ENCODE measurements at regions not wholly inside any gene's neighbourhood (a gene's known extent, or its start where the extent isn't known, plus 50 kb on each side); places are given as distances from the start of the nearest gene placed in this dataset.

- H3K4me3 Mint-ChIP-seq = no peak overlapping the region
- H3K9me3 Mint-ChIP-seq (ENCODE audit: low read depth) = no peaks in the 10 kb centered on the region
- H3K27me3 Mint-ChIP-seq = peaks cover 11% of the 10 kb centered on the region
- H3K4me1 Mint-ChIP-seq (ENCODE audit: low read depth) = no peaks in the 10 kb centered on the region
- H3K27ac Mint-ChIP-seq = no peak overlapping the region
- no peaks in the 10 kb centered on the region for H3K36me3 Mint-ChIP-seq
These were observed 145.5 kb downstream of the CYP26B1 start for GRCh38 chr2:72001937-72002690.

GRCh38 chr2:72000110-72000509 is 147.6 kb downstream of the CYP26B1 start:
- Mint-ChIP-seq H3K4me3 (no peak overlapping the region), H3K9me3 (ENCODE audit: low read depth) (no peaks in the 10 kb centered on the region), H3K36me3 (no peaks in the 10 kb centered on the region), H3K27me3 (peaks cover 11% of the 10 kb centered on the region), H3K4me1 (ENCODE audit: low read depth) (no peaks in the 10 kb centered on the region), H3K27ac (no peak overlapping the region)

- Mint-ChIP-seq H3K36me3 (no peaks in the 10 kb centered on the region), H3K4me3 (no peak overlapping the region), H3K27ac (no peak overlapping the region), H3K9me3 (ENCODE audit: low read depth) (no peaks in the 10 kb centered on the region), H3K27me3 (peaks cover 11% of the 10 kb centered on the region), H3K4me1 (ENCODE audit: low read depth) (no peaks in the 10 kb centered on the region)
These were observed 148.1 kb downstream of the CYP26B1 start for GRCh38 chr2:71999580-71999979.

GRCh38 chr2:71997843-71998242 is 149.8 kb downstream of the CYP26B1 start:
- H3K36me3 Mint-ChIP-seq = no peaks in the 10 kb centered on the region
- H3K27ac Mint-ChIP-seq = no peak overlapping the region
- no peaks in the 10 kb centered on the region for H3K4me1 Mint-ChIP-seq (ENCODE audit: low read depth)
- no peaks in the 10 kb centered on the region for H3K9me3 Mint-ChIP-seq (ENCODE audit: low read depth)
- peaks cover 11% of the 10 kb centered on the region for H3K27me3 Mint-ChIP-seq
- no peak overlapping the region for H3K4me3 Mint-ChIP-seq

- Mint-ChIP-seq H3K27me3 (peaks cover 6% of the 10 kb centered on the region), H3K4me1 (ENCODE audit: low read depth) (no peaks in the 10 kb centered on the region), H3K4me3 (no peak overlapping the region), H3K36me3 (no peaks in the 10 kb centered on the region), H3K9me3 (ENCODE audit: low read depth) (no peaks in the 10 kb centered on the region), H3K27ac (no peak overlapping the region)
These were observed 152.5 kb downstream of the CYP26B1 start for GRCh38 chr2:71995067-71995665.

- Mint-ChIP-seq H3K27ac (no peak overlapping the region), H3K4me1 (ENCODE audit: low read depth) (no peaks in the 10 kb centered on the region), H3K4me3 (no peak overlapping the region), H3K36me3 (no peaks in the 10 kb centered on the region), H3K27me3 (no peaks in the 10 kb centered on the region), H3K9me3 (ENCODE audit: low read depth) (no peaks in the 10 kb centered on the region)
These were observed 155.6 kb downstream of the CYP26B1 start for GRCh38 chr2:71992036-71992435.

- H3K4me1 Mint-ChIP-seq (ENCODE audit: low read depth) = no peaks in the 10 kb centered on the region
- no peak overlapping the region for H3K27ac Mint-ChIP-seq
These were observed 156.3 kb downstream of the CYP26B1 start for GRCh38 chr2:71991397-71991796.

GRCh38 chr2:71990826-71991225 is 156.8 kb downstream of the CYP26B1 start:
- Mint-ChIP-seq H3K4me1 (ENCODE audit: low read depth) (no peaks in the 10 kb centered on the region), H3K36me3 (no peaks in the 10 kb centered on the region), H3K27ac (no peak overlapping the region), H3K9me3 (ENCODE audit: low read depth) (no peaks in the 10 kb centered on the region), H3K27me3 (no peaks in the 10 kb centered on the region), H3K4me3 (no peak overlapping the region)

More at GRCh38 chr2:71991397-71991796, 156.3 kb downstream of the CYP26B1 start:
- no peaks in the 10 kb centered on the region for H3K27me3 Mint-ChIP-seq
- H3K4me3 Mint-ChIP-seq = no peak overlapping the region
- H3K9me3 Mint-ChIP-seq (ENCODE audit: low read depth) = no peaks in the 10 kb centered on the region
- no peaks in the 10 kb centered on the region for H3K36me3 Mint-ChIP-seq

GRCh38 chr2:71990122-71990521 is 157.5 kb downstream of the CYP26B1 start:
- H3K27ac Mint-ChIP-seq = no peak overlapping the region
- no peaks in the 10 kb centered on the region for H3K4me1 Mint-ChIP-seq (ENCODE audit: low read depth)
- H3K9me3 Mint-ChIP-seq (ENCODE audit: low read depth) = peaks cover 5% of the 10 kb centered on the region
- H3K36me3 Mint-ChIP-seq = no peaks in the 10 kb centered on the region
- no peak overlapping the region for H3K4me3 Mint-ChIP-seq
- H3K27me3 Mint-ChIP-seq = peaks cover 2% of the 10 kb centered on the region

GRCh38 chr2:71989671-71990070 is 158.0 kb downstream of the CYP26B1 start:
- Mint-ChIP-seq H3K4me3 (no peak overlapping the region), H3K9me3 (ENCODE audit: low read depth) (peaks cover 5% of the 10 kb centered on the region), H3K36me3 (no peaks in the 10 kb centered on the region), H3K27ac (no peak overlapping the region), H3K4me1 (ENCODE audit: low read depth) (no peaks in the 10 kb centered on the region), H3K27me3 (peaks cover 2% of the 10 kb centered on the region)

GRCh38 chr2:71988170-71988569 is 159.5 kb downstream of the CYP26B1 start:
- H3K27me3 Mint-ChIP-seq = peaks cover 2% of the 10 kb centered on the region
- no peak overlapping the region for H3K4me3 Mint-ChIP-seq
- no peak overlapping the region for H3K27ac Mint-ChIP-seq
- no peaks in the 10 kb centered on the region for H3K36me3 Mint-ChIP-seq
- H3K9me3 Mint-ChIP-seq (ENCODE audit: low read depth) = peaks cover 5% of the 10 kb centered on the region
- H3K4me1 Mint-ChIP-seq (ENCODE audit: low read depth) = no peaks in the 10 kb centered on the region

GRCh38 chr2:71976685-71977084 is 171.0 kb downstream of the CYP26B1 start:
- no peaks in the 10 kb centered on the region for H3K36me3 Mint-ChIP-seq
- no peak overlapping the region for H3K4me3 Mint-ChIP-seq
- H3K27me3 Mint-ChIP-seq = peaks cover 20% of the 10 kb centered on the region
- H3K9me3 Mint-ChIP-seq (ENCODE audit: low read depth) = peaks cover 11% of the 10 kb centered on the region
- H3K27ac Mint-ChIP-seq = no peak overlapping the region
- no peaks in the 10 kb centered on the region for H3K4me1 Mint-ChIP-seq (ENCODE audit: low read depth)

- H3K36me3 Mint-ChIP-seq = no peaks in the 10 kb centered on the region
- peaks cover 18% of the 10 kb centered on the region for H3K27me3 Mint-ChIP-seq
- no peaks in the 10 kb centered on the region for H3K4me1 Mint-ChIP-seq (ENCODE audit: low read depth)
- H3K9me3 Mint-ChIP-seq (ENCODE audit: low read depth) = peaks cover 9% of the 10 kb centered on the region
- no peak overlapping the region for H3K4me3 Mint-ChIP-seq
- H3K27ac Mint-ChIP-seq = no peak overlapping the region
These were observed 172.8 kb downstream of the CYP26B1 start for GRCh38 chr2:71974846-71975245.

GRCh38 chr2:71971493-71971892 is 176.2 kb downstream of the CYP26B1 start:
- Mint-ChIP-seq H3K9me3 (ENCODE audit: low read depth) (no peaks in the 10 kb centered on the region), H3K4me3 (no peak overlapping the region), H3K36me3 (no peaks in the 10 kb centered on the region), H3K27ac (no peak overlapping the region), H3K27me3 (peaks cover 14% of the 10 kb centered on the region), H3K4me1 (ENCODE audit: low read depth) (no peaks in the 10 kb centered on the region)

GRCh38 chr2:71965530-71965929 is 182.1 kb downstream of the CYP26B1 start:
- H3K4me3 Mint-ChIP-seq = no peak overlapping the region
- H3K36me3 Mint-ChIP-seq = no peaks in the 10 kb centered on the region
- no peak overlapping the region for H3K27ac Mint-ChIP-seq

More at GRCh38 chr2:71965530-71965929, 182.1 kb downstream of the CYP26B1 start:
- Mint-ChIP-seq H3K4me1 (ENCODE audit: low read depth) (no peaks in the 10 kb centered on the region), H3K27me3 (peaks cover 4% of the 10 kb centered on the region), H3K9me3 (ENCODE audit: low read depth) (no peaks in the 10 kb centered on the region)
